GM12875 (cell line): ENCODE measurements at regions not wholly inside any gene's neighbourhood (a gene's known extent, or its start where the extent isn't known, plus 50 kb on each side); places are given as distances from the start of the nearest gene placed in this dataset.

Experiments
- H3K4me3 ChIP-seq: one replicate; pipeline ENCODE4 v1.5.1; 2011; ENCODE audit warnings: low read depth, low read length, control low read depth
- CTCF ChIP-seq: IDR thresholded peaks from 2 replicates; pipeline ENCODE4 v1.5.1; 2011; ENCODE audit warnings: low read depth, mild to moderate bottlenecking, control low read depth, inconsistent platforms, low read length, moderate library complexity, borderline replicate concordance; ENCODE audit not compliant: insufficient read depth

- H3K4me3 ChIP-seq, result no peak overlapping the region
- TF ChIP-seq CTCF, result no peak
Observed at GRCh38 chr12:107223821-107224220, 130.5 kb upstream of the CRY1 start.

- no peak for TF ChIP-seq CTCF
- H3K4me3 ChIP-seq, result no peak overlapping the region
Observed at GRCh38 chr12:107225635-107226034, 132.3 kb upstream of the CRY1 start.

- TF ChIP-seq CTCF, result no peak
- H3K4me3 ChIP-seq, result no peak overlapping the region
Observed at GRCh38 chr12:107226126-107226525, 132.8 kb upstream of the CRY1 start.

DNA sequence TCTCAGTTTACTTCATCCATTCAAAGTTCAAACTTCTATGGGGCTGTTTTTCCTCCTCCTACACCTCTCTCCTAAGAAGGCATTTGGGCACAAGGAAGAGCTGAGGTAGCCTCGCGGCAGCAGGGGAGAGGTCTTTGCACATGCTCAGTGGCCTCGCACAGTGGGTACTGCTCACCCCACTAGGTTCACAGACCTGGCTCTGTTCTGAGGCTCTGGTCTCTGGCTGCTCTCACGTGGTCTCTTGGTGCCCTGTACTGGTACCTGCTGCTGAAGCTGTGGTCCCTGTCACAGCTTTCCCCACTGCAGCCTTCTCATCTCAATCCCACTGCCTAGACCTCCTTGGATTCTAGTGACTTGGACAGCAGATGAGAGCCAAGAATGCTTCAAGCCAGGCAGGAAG lies 134.7 kb upstream of the CRY1 start:
- no peak for TF ChIP-seq CTCF
- no peak overlapping the region for H3K4me3 ChIP-seq

DNA sequence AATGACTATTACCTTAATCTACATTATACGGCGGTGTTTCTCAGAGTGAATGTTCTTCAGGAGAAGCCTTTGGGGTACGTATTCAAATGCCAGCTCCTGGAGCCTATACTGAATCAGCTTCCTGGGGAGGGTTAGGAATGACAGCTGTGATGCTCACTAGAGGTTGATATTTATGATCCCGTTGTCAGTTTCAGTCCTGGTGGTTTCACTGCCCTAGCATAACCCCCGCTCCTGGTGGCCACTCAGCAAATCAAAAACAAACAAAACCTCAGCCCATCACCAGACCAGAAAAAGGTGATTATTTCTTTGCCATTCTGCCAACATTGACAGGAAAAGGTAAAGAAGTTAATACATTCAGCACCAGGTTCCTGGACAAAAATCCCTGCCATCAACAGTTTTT lies 136.5 kb upstream of the CRY1 start:
- no peak overlapping the region for H3K4me3 ChIP-seq
- no peak for TF ChIP-seq CTCF

- TF ChIP-seq CTCF, result no peak
- H3K4me3 ChIP-seq, result no peak overlapping the region
Observed at GRCh38 chr12:107231303-107231702, 138.0 kb upstream of the CRY1 start.

- TF ChIP-seq CTCF, result no peak
Observed at GRCh38 chr12:107233551-107233950, 140.2 kb upstream of the CRY1 start.

More at GRCh38 chr12:107233551-107233950, 140.2 kb upstream of the CRY1 start:
- H3K4me3 ChIP-seq, result no peak overlapping the region
